ENCODE measurements at regions not wholly inside any gene's neighbourhood (a gene's known extent, or its start where the extent isn't known, plus 50 kb on each side); places are given as distances from the start of the nearest gene placed in this dataset.

DNA sequence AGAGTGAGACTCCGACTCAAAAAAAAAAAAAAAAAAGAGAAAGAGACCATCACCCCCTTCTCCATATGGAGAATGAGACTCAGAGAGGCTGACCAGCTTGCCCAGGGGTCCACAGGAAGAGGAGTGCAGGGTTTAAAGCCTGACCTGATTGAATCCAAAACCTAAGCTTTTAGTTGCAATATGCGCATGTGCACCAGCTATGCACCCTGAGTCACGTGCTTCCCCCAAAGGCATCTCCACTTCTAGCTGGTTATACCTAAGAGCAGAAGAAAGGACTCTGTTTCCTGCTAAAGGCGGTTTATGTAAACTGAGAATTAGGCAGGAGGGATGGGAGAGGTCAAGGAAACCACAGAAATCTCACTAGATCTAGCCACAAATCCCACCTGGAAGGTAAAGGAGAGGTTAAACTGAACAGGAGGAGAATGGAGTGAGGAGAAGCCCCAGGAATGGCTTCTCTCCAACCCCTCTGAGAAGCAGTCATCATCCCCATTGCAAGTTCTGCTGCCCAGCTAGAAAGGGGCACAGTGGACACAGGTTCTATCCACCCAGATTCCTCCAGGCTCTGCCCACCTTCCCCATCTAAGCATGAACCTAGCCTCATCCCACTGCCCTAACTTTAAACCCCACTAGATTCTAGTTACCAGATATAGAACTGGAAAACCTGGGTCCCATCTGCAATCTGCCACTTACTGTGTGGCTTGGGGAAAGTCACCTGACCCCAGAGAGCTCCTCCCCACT, 171.3 kb downstream of the ACTL7B start:
- TF ChIP-seq, protein P1, sequence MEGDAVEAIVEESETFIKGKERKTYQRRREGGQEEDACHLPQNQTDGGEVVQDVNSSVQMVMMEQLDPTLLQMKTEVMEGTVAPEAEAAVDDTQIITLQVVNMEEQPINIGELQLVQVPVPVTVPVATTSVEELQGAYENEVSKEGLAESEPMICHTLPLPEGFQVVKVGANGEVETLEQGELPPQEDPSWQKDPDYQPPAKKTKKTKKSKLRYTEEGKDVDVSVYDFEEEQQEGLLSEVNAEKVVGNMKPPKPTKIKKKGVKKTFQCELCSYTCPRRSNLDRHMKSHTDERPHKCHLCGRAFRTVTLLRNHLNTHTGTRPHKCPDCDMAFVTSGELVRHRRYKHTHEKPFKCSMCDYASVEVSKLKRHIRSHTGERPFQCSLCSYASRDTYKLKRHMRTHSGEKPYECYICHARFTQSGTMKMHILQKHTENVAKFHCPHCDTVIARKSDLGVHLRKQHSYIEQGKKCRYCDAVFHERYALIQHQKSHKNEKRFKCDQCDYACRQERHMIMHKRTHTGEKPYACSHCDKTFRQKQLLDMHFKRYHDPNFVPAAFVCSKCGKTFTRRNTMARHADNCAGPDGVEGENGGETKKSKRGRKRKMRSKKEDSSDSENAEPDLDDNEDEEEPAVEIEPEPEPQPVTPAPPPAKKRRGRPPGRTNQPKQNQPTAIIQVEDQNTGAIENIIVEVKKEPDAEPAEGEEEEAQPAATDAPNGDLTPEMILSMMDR (IDR thresholded peaks at IDR 0.05; ENCODE audit: poor library complexity) = no peak
- no peak for TF ChIP-seq EZH2phosphoT487 (IDR thresholded peaks at IDR 0.05; ENCODE audit: low read depth, severe bottlenecking, unreplicated experiment)
- TF ChIP-seq EZH2 (IDR thresholded peaks at IDR 0.05; ENCODE audit: borderline replicate concordance) = no peak
